Smooth muscle cell (in vitro differentiated cells): ENCODE measurements at regions not wholly inside any gene's neighbourhood (a gene's known extent, or its start where the extent isn't known, plus 50 kb on each side); places are given as distances from the start of the nearest gene placed in this dataset.

Source experiments
- DNase-seq: peaks from one replicate; lab custom pipeline; 2025; ENCODE audit not compliant: unreplicated experiment; lab: John Stamatoyannopoulos, UW
- H2AFZ ChIP-seq: fragments of 200-600 bp; sonication (generic); 2 replicates; pipeline ENCODE4 v1.6.0; 2016; ENCODE audit warnings: antibody characterized with exemption, low read depth, mild to moderate bottlenecking
- H3F3A ChIP-seq: fragments of 200-600 bp; sonication (generic); 2 replicates; pipeline ENCODE4 v1.6.0; 2017; ENCODE audit warnings: antibody characterized with exemption, low read depth
- H3K27ac ChIP-seq: fragments of 200-600 bp; sonication (generic); 2 replicates; pipeline ENCODE4 v1.5.1; 2016; ENCODE audit warnings: low read depth, mild to moderate bottlenecking
- H3K27me3 ChIP-seq: fragments of 200-600 bp; sonication (generic); 2 replicates; pipeline ENCODE4 v1.6.1; 2016; ENCODE audit warnings: low read depth, mild to moderate bottlenecking
- H3K36me3 ChIP-seq: fragments of 200-600 bp; sonication (generic); 2 replicates; pipeline ENCODE4 v1.5.1; 2016; ENCODE audit warnings: low read depth
- H3K4me1 ChIP-seq: fragments of 200-600 bp; sonication (generic); 2 replicates; pipeline ENCODE4 v1.5.1; 2016; ENCODE audit warnings: low read depth
- H3K4me2 ChIP-seq: fragments of 200-600 bp; sonication (generic); 2 replicates; pipeline ENCODE4 v1.6.0; 2016; ENCODE audit warnings: mild to moderate bottlenecking
- H3K4me3 ChIP-seq: fragments of 200-600 bp; sonication (generic); 2 replicates; pipeline ENCODE4 v1.5.1; 2016; ENCODE audit warnings: mild to moderate bottlenecking
- H3K79me2 ChIP-seq: fragments of 200-600 bp; sonication (generic); 2 replicates; pipeline ENCODE4 v1.6.0; 2016; ENCODE audit warnings: low read depth, mild to moderate bottlenecking
- H3K9ac ChIP-seq: fragments of 200-600 bp; sonication (generic); 2 replicates; pipeline ENCODE4 v1.6.0; 2016; ENCODE audit warnings: low read depth
- H3K9me3 ChIP-seq: fragments of 200-600 bp; sonication (generic); replicated peaks from 2 replicates; pipeline ENCODE4 v1.5.1; 2016; ENCODE audit warnings: low read depth
- H4K20me1 ChIP-seq: fragments of 200-600 bp; sonication (generic); 2 replicates; pipeline ENCODE4 v1.6.0; 2016; ENCODE audit warnings: low read depth
- CTCF ChIP-seq: fragments of 200-600 bp; sonication (generic); IDR thresholded peaks from 2 replicates; pipeline ENCODE4 v1.5.1; 2017; ENCODE audit warnings: borderline replicate concordance, mild to moderate bottlenecking, antibody characterized with exemption; ENCODE audit not compliant: insufficient read depth, poor library complexity, severe bottlenecking
- WGBS: methylation state at CpG from one replicate; pipeline ENCODE4 v1.1.7; 2016; ENCODE audit warnings: low lambda C conversion rate; 5-methylcytosine and 5-hydroxymethylcytosine counted together

- Histone ChIP-seq H3K4me3 (no peak overlapping the region), H3K9ac (no peak overlapping the region), H3K27me3 (no peaks in the 10 kb centered on the region), H3K4me1 (no peaks in the 10 kb centered on the region), H4K20me1 (no peaks in the 10 kb centered on the region), H3K27ac (no peak overlapping the region), H3K4me2 (no peak overlapping the region), H3K79me2 (no peaks in the 10 kb centered on the region), H3F3A (peaks cover 6% of the 10 kb centered on the region), H3K9me3 (no peaks in the 10 kb centered on the region), H3K36me3 (no peaks in the 10 kb centered on the region), H2AFZ (no peak overlapping the region)
- DNase-seq, result no peak
- TF ChIP-seq CTCF, result no peak
- WGBS, result 86% methylated on average over 2 of the region's 2 CpGs
Measured at GRCh38 chr1:229759586-229759985, 133.5 kb downstream of the URB2 start.

- peaks cover 3% of the 10 kb centered on the region for H3K27me3 ChIP-seq
- no peak overlapping the region for H3K4me2 ChIP-seq
- H3K27ac ChIP-seq, result no peak overlapping the region
- H3K4me3 ChIP-seq, result no peak overlapping the region
- 89% methylated on average over 7 of the region's 7 CpGs for WGBS
- peaks cover 6% of the 10 kb centered on the region for H3F3A ChIP-seq
- no peak for TF ChIP-seq CTCF
- DNase-seq, result no peak
- no peaks in the 10 kb centered on the region for H4K20me1 ChIP-seq
- no peak overlapping the region for H2AFZ ChIP-seq
- H3K36me3 ChIP-seq, result no peaks in the 10 kb centered on the region
- H3K4me1 ChIP-seq, result no peaks in the 10 kb centered on the region
- no peaks in the 10 kb centered on the region for H3K79me2 ChIP-seq
- no peaks in the 10 kb centered on the region for H3K9me3 ChIP-seq
- H3K9ac ChIP-seq, result no peak overlapping the region
Measured at GRCh38 chr1:229760478-229760996, 134.5 kb downstream of the URB2 start.

GRCh38 chr1:229762891-229763290 is 136.8 kb downstream of the URB2 start:
- no peaks in the 10 kb centered on the region for H3K79me2 ChIP-seq
- H3K9ac ChIP-seq, result no peak overlapping the region
- no peaks in the 10 kb centered on the region for H3K36me3 ChIP-seq
- H3K4me1 ChIP-seq, result no peaks in the 10 kb centered on the region
- peaks cover 6% of the 10 kb centered on the region for H3F3A ChIP-seq
- H3K27ac ChIP-seq, result no peak overlapping the region
- no peak overlapping the region for H3K4me2 ChIP-seq
- H3K4me3 ChIP-seq, result no peak overlapping the region
- WGBS, result 96% methylated on average over 5 of the region's 5 CpGs
- no peaks in the 10 kb centered on the region for H3K9me3 ChIP-seq
- peaks cover 4% of the 10 kb centered on the region for H3K27me3 ChIP-seq
- H2AFZ ChIP-seq, result no peak overlapping the region
- H4K20me1 ChIP-seq, result no peaks in the 10 kb centered on the region
- no peak for TF ChIP-seq CTCF
- no peak for DNase-seq

GRCh38 chr1:229768232-229768631 is 142.2 kb downstream of the URB2 start:
- no peak for DNase-seq
- H3K36me3 ChIP-seq, result no peaks in the 10 kb centered on the region
- no peak overlapping the region for H3K9ac ChIP-seq
- H3K27ac ChIP-seq, result no peak overlapping the region
- no peaks in the 10 kb centered on the region for H3F3A ChIP-seq
- WGBS, result 67% methylated on average over 5 of the region's 5 CpGs
- no peak overlapping the region for H2AFZ ChIP-seq
- H3K79me2 ChIP-seq, result no peaks in the 10 kb centered on the region
- H3K4me3 ChIP-seq, result no peak overlapping the region
- H3K4me1 ChIP-seq, result no peaks in the 10 kb centered on the region
- TF ChIP-seq CTCF, result no peak
- H3K4me2 ChIP-seq, result no peak overlapping the region
- no peaks in the 10 kb centered on the region for H4K20me1 ChIP-seq
- peaks cover 14% of the 10 kb centered on the region for H3K27me3 ChIP-seq
- H3K9me3 ChIP-seq, result no peaks in the 10 kb centered on the region
